ENCODE measurements at regions not wholly inside any gene's neighbourhood (a gene's known extent, or its start where the extent isn't known, plus 50 kb on each side); places are given as distances from the start of the nearest gene placed in this dataset.

GRCh38 chr21:38643404-38644023, 145.2 kb upstream of the ERG start:
- H3K36me3 ChIP-seq (ENCODE audit: insufficient read depth, low read length): no peaks in the 10 kb centered on the region
- no peak overlapping the region for H2AFZ ChIP-seq (ENCODE audit: low read length)
- H3K4me2 ChIP-seq (ENCODE audit: low read length): no peak overlapping the region
- no peaks in the 10 kb centered on the region for H3K79me2 ChIP-seq (ENCODE audit: insufficient read depth, low read depth, low read length)
- no peaks in the 10 kb centered on the region for H3K4me1 ChIP-seq (ENCODE audit: insufficient read depth, low read length, poor library complexity, severe bottlenecking)
- no peaks in the 10 kb centered on the region for H4K20me1 ChIP-seq (ENCODE audit: insufficient read depth, low read length)
- BruUV-seq (replicated peaks): no TSS peak
- no peaks in the 10 kb centered on the region for H3K9me2 ChIP-seq (ENCODE audit: insufficient read depth, low read length)
- intact Hi-C loops (cut with micrococcal nuclease; ENCODE audit: unreplicated experiment): no loop called here
- TF ChIP-seq, protein P1, sequence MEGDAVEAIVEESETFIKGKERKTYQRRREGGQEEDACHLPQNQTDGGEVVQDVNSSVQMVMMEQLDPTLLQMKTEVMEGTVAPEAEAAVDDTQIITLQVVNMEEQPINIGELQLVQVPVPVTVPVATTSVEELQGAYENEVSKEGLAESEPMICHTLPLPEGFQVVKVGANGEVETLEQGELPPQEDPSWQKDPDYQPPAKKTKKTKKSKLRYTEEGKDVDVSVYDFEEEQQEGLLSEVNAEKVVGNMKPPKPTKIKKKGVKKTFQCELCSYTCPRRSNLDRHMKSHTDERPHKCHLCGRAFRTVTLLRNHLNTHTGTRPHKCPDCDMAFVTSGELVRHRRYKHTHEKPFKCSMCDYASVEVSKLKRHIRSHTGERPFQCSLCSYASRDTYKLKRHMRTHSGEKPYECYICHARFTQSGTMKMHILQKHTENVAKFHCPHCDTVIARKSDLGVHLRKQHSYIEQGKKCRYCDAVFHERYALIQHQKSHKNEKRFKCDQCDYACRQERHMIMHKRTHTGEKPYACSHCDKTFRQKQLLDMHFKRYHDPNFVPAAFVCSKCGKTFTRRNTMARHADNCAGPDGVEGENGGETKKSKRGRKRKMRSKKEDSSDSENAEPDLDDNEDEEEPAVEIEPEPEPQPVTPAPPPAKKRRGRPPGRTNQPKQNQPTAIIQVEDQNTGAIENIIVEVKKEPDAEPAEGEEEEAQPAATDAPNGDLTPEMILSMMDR (conservative IDR thresholded peaks at IDR 0.05; ENCODE audit: low read length): no peak
- no peak for TF ChIP-seq EZH2phosphoT487 (IDR thresholded peaks at IDR 0.05; ENCODE audit: borderline replicate concordance, low read depth, low read length)
- CTCF ChIA-PET (ENCODE audit: unreplicated experiment): no interaction called here
- DNase-seq (ENCODE audit: low spot score): no peak
- H3K27ac ChIP-seq (ENCODE audit: low read depth, low read length, poor library complexity, severe bottlenecking): no peak overlapping the region
- H3K4me3 ChIP-seq (ENCODE audit: low read depth, low read length, poor library complexity, severe bottlenecking): no peak overlapping the region
- H3K9me3 ChIP-seq (ENCODE audit: low read length): no peaks in the 10 kb centered on the region
- POLR2A ChIA-PET: no interaction called here

DNA sequence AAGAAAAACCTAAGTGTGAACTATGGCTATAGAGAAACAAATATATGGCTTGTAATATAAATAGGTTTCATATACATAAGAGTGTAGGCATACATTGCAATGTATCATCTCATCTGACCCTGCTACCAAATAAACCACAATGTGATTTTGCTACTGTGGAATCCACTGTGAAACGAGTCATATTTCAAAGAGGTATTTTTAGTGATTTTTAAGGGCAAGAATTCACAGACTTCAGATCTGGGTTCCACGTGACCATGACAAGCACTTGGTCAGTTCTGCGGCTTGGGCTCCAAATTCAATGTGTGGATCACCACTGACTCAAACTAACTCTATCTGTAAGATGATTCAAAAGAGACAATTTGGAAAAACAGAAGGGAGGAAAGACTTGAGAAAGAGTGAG, 147.0 kb upstream of the ERG start:
- no TSS peak for BruUV-seq (replicated peaks)
- Histone ChIP-seq H3K79me2 (ENCODE audit: insufficient read depth, low read depth, low read length) (no peaks in the 10 kb centered on the region), H3K36me3 (ENCODE audit: insufficient read depth, low read length) (no peaks in the 10 kb centered on the region), H3K27ac (ENCODE audit: low read depth, low read length, poor library complexity, severe bottlenecking) (no peak overlapping the region), H3K9me2 (ENCODE audit: insufficient read depth, low read length) (no peaks in the 10 kb centered on the region), H3K4me2 (ENCODE audit: low read length) (no peak overlapping the region), H2AFZ (ENCODE audit: low read length) (no peak overlapping the region), H3K4me1 (ENCODE audit: insufficient read depth, low read length, poor library complexity, severe bottlenecking) (no peaks in the 10 kb centered on the region), H4K20me1 (ENCODE audit: insufficient read depth, low read length) (no peaks in the 10 kb centered on the region), H3K9me3 (ENCODE audit: low read length) (no peaks in the 10 kb centered on the region), H3K4me3 (ENCODE audit: low read depth, low read length, poor library complexity, severe bottlenecking) (no peak overlapping the region)
- no peak for DNase-seq (ENCODE audit: low spot score)
- intact Hi-C loops (cut with micrococcal nuclease; ENCODE audit: unreplicated experiment): no loop called here
- ChIA-PET CTCF (ENCODE audit: unreplicated experiment) (no interaction called here), POLR2A (interaction anchor here (0.7 kb wide), 1 partner anchor 269 kb away, joined by 3 read pairs; no protein-coding TSS in a partner anchor)
- TF ChIP-seq, protein P1 (conservative IDR thresholded peaks at IDR 0.05; ENCODE audit: low read length): no peak
- no peak for TF ChIP-seq EZH2phosphoT487 (IDR thresholded peaks at IDR 0.05; ENCODE audit: borderline replicate concordance, low read depth, low read length)

DNA sequence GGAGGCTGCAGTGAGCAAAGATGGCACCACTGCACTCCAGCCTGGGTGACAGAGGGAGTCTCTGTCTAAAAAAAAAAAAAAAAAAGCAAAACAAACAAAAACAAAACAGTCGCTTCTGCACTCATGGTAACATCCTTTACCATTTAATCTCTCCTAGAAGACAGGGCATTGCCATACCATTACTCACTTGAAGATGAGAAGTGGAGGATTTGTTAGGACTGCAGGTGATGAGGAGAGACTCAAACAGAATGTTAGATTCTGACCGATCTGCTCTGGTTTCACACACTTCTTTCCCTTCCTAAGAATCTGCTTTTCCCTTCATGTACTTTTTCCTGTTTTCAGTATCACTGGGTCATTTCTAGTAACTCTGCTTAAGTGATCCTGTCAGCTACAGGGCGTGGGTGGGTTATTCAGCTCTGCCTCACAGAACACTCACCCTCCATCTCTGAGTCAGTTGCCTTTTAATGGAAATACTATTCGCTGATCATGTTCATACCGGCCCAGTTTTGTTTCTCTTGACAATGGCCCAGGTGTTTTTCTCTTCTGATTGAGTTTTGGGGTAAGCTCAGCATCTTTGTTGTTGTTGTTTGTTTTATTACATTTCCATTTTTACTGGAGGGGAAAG, 148.0 kb upstream of the ERG start:
- Histone ChIP-seq H3K4me3 (ENCODE audit: low read depth, low read length, poor library complexity, severe bottlenecking) (no peak overlapping the region), H3K4me1 (ENCODE audit: insufficient read depth, low read length, poor library complexity, severe bottlenecking) (no peaks in the 10 kb centered on the region), H3K9me2 (ENCODE audit: insufficient read depth, low read length) (no peaks in the 10 kb centered on the region), H4K20me1 (ENCODE audit: insufficient read depth, low read length) (no peaks in the 10 kb centered on the region), H3K27ac (ENCODE audit: low read depth, low read length, poor library complexity, severe bottlenecking) (no peak overlapping the region), H3K9me3 (ENCODE audit: low read length) (no peaks in the 10 kb centered on the region), H2AFZ (ENCODE audit: low read length) (no peak overlapping the region), H3K4me2 (ENCODE audit: low read length) (no peak overlapping the region), H3K79me2 (ENCODE audit: insufficient read depth, low read depth, low read length) (no peaks in the 10 kb centered on the region), H3K36me3 (ENCODE audit: insufficient read depth, low read length) (no peaks in the 10 kb centered on the region)
- CTCF ChIA-PET (ENCODE audit: unreplicated experiment): no interaction called here
- intact Hi-C loops (cut with micrococcal nuclease; ENCODE audit: unreplicated experiment): no loop called here
- no peak for DNase-seq (ENCODE audit: low spot score)
- no TSS peak for BruUV-seq (replicated peaks)
- POLR2A ChIA-PET: no interaction called here
- TF ChIP-seq EZH2phosphoT487 (IDR thresholded peaks at IDR 0.05; ENCODE audit: borderline replicate concordance, low read depth, low read length): no peak
- TF ChIP-seq, protein P1 (conservative IDR thresholded peaks at IDR 0.05; ENCODE audit: low read length): no peak
